ENCODE measurements at regions not wholly inside any gene's neighbourhood (a gene's known extent, or its start where the extent isn't known, plus 50 kb on each side); places are given as distances from the start of the nearest gene placed in this dataset.

- H3K4me3 ChIP-seq (ENCODE audit: low read depth, low read length) = no peak overlapping the region
- no peak for TF ChIP-seq CTCF (IDR thresholded peaks at IDR 0.05; ENCODE audit: insufficient read depth, low read length, poor library complexity, severe bottlenecking)
- no peaks in the 10 kb centered on the region for H3K36me3 ChIP-seq (ENCODE audit: control insufficient read depth, insufficient read depth, low read length)
- peaks cover 18% of the 10 kb centered on the region for H3K27me3 ChIP-seq (ENCODE audit: control insufficient read depth, insufficient read depth, low read length)
- DNase-seq (ENCODE audit: low read depth) = no peak
Measured at GRCh38 chr17:83155128-83156121, 76.0 kb downstream of the METRNL start.

- H3K36me3 ChIP-seq (ENCODE audit: control insufficient read depth, insufficient read depth, low read length) = no peaks in the 10 kb centered on the region
- TF ChIP-seq CTCF (IDR thresholded peaks at IDR 0.05; ENCODE audit: insufficient read depth, low read length, poor library complexity, severe bottlenecking) = no peak
- no peak for DNase-seq (ENCODE audit: low read depth)
- H3K4me3 ChIP-seq (ENCODE audit: low read depth, low read length) = no peak overlapping the region
- peaks cover 23% of the 10 kb centered on the region for H3K27me3 ChIP-seq (ENCODE audit: control insufficient read depth, insufficient read depth, low read length)
Measured at GRCh38 chr17:83156408-83156807, 77.0 kb downstream of the METRNL start.

DNA sequence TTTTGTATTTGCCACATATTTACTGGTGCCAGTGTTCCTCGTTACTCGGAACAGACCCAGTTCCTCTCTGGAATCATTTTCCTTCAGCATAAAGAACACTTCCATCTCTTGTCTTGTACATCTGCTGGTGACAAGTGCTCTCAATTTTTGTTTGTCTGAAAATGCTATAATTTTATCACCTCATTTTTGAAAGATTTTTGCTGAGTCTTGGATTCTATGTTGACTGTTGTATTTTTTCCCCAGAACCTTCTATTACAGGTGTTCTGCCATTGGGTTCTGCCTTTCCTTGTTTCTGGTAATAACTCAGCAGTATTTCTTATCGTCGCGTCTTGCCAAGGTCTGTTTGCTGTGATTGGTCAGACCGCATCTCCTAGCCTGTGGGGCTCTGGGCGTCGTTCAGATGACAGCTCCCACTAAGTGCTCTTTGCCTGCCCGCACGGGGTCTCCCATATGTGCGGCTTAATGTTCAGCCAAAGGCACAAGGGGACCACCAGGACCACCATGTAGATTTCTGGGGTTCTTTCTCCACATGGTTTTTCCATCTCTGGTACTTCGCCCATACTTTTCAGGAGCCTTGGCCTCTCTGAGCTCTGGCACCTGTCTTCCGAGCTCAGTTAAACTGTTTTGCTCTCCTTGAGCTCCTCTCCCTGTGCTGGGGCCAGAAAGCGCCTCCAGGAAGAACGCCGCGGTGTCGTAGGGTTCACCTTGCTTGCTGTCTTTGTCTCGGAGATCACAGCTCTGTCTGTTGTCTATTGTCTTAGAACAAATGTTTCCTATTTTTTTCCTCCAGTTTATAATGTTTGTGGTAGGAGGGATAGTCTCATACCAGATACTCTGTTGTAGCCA lies 80.0 kb downstream of the METRNL start:
- Histone ChIP-seq H3K4me3 (ENCODE audit: low read depth, low read length) (no peak overlapping the region), H3K27me3 (ENCODE audit: control insufficient read depth, insufficient read depth, low read length) (peaks cover 22% of the 10 kb centered on the region), H3K36me3 (ENCODE audit: control insufficient read depth, insufficient read depth, low read length) (no peaks in the 10 kb centered on the region)
- TF ChIP-seq CTCF (IDR thresholded peaks at IDR 0.05; ENCODE audit: insufficient read depth, low read length, poor library complexity, severe bottlenecking) = no peak
- DNase-seq (ENCODE audit: low read depth) = no peak

- no peak for DNase-seq (ENCODE audit: low read depth)
- no peak for TF ChIP-seq CTCF (IDR thresholded peaks at IDR 0.05; ENCODE audit: insufficient read depth, low read length, poor library complexity, severe bottlenecking)
- peaks cover 20% of the 10 kb centered on the region for H3K27me3 ChIP-seq (ENCODE audit: control insufficient read depth, insufficient read depth, low read length)
- no peaks in the 10 kb centered on the region for H3K36me3 ChIP-seq (ENCODE audit: control insufficient read depth, insufficient read depth, low read length)
- H3K4me3 ChIP-seq (ENCODE audit: low read depth, low read length) = no peak overlapping the region
Measured at GRCh38 chr17:83160443-83161297, 81.3 kb downstream of the METRNL start.

GRCh38 chr17:83161298-83162034 lies 82.1 kb downstream of the METRNL start:
- no peak overlapping the region for H3K4me3 ChIP-seq (ENCODE audit: low read depth, low read length)
- no peaks in the 10 kb centered on the region for H3K36me3 ChIP-seq (ENCODE audit: control insufficient read depth, insufficient read depth, low read length)
- no peak for DNase-seq (ENCODE audit: low read depth)

More at GRCh38 chr17:83161298-83162034, 82.1 kb downstream of the METRNL start:
- peaks cover 18% of the 10 kb centered on the region for H3K27me3 ChIP-seq (ENCODE audit: control insufficient read depth, insufficient read depth, low read length)
- no peak for TF ChIP-seq CTCF (IDR thresholded peaks at IDR 0.05; ENCODE audit: insufficient read depth, low read length, poor library complexity, severe bottlenecking)

Measured in kidney epithelial cell (primary cell).